ENCODE measurements at regions not wholly inside any gene's neighbourhood (a gene's known extent, or its start where the extent isn't known, plus 50 kb on each side); places are given as distances from the start of the nearest gene placed in this dataset.
A peak's percentile ranks its signal among the peaks of the same experiment; 100 is the strongest.

DNA sequence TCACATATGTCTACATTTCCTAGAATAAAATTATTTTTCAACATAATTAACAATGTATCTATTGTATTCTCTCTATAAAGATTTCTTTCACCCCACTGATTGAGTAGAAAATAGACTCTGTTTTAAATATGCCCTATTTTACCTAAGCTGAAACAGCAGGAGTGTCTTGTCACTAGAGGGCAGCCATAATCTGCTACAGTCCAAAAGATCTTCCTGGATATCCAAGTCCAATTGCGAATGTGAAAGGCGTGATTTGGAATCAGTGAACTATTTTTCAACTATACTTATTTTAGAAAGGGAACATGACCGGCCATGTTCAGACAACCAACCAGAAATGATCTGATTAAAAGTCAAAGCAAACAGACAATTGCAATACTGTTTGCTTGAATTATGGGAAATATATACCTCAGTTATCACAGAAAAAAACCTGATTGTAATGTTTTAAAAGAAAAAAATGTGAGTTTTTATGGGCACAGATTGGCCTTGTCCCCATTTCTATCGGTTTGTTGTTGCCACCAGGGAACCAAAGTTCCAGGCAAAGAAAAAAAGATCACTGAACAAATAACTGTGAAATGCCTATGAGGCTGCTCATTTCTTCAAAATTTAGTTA lies 1211.0 kb upstream of the ADGRL4 start:
- H3K36me3 ChIP-seq (ENCODE audit: insufficient read depth, low read length) = no peaks in the 10 kb centered on the region
- H3K4me3 ChIP-seq = no peak overlapping the region
- H3K9ac ChIP-seq (ENCODE audit: insufficient read length) = no peak overlapping the region
- TF ChIP-seq EZH2 (IDR thresholded peaks at IDR 0.05) = no peak
- TF ChIP-seq FOXP2 (optimal IDR thresholded peaks at IDR 0.05; ENCODE audit: control extremely low read depth, extremely low read length, insufficient read depth) = no peak
- TF ChIP-seq POLR2AphosphoS5 (IDR thresholded peaks at IDR 0.05; ENCODE audit: borderline replicate concordance, low read depth, low read length) = no peak
- H3K27ac ChIP-seq = no peak overlapping the region
- H3K9me3 ChIP-seq (ENCODE audit: low read depth, low read length) = no peaks in the 10 kb centered on the region
- DNase-seq (ENCODE audit: low read depth, low spot score) = peak; percentile 26

DNA sequence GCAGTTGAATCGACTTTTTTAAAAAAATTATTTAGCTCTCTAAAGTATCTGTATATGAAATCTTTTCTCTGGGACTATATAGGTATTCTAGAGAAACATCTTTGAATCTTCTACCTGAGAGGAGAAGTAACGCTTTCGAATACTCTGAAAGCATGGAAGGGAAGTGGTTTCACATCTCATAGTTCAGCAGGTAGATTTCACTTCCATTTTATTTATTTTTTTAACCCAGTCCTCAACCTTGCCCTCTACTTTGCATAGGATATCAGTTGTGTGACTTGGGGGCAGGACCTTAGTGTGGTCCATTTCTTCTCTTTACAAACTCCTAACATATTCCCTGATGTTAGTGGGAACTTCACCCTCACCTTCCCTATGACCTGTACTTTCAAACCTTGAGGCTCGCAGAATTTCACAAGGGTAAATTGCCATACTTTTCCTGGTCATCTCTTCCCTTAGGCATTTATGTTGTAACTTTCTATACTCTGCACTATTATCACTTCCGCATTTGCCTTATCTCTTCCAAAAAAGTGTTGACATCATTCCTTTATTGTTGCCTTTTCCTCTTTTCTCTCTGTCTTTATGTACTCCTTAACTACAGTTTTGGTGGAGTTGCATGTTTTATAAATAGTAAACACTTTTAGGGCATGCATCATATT lies 1208.5 kb upstream of the ADGRL4 start:
- Histone ChIP-seq H3K9ac (ENCODE audit: insufficient read length) (no peak overlapping the region), H3K9me3 (ENCODE audit: low read depth, low read length) (no peaks in the 10 kb centered on the region), H3K4me3 (no peak overlapping the region), H3K36me3 (ENCODE audit: insufficient read depth, low read length) (no peaks in the 10 kb centered on the region), H3K27ac (no peak overlapping the region)
- no peak for DNase-seq (ENCODE audit: low read depth, low spot score)
- TF ChIP-seq POLR2AphosphoS5 (IDR thresholded peaks at IDR 0.05; ENCODE audit: borderline replicate concordance, low read depth, low read length) (no peak), EZH2 (IDR thresholded peaks at IDR 0.05) (no peak), FOXP2 (optimal IDR thresholded peaks at IDR 0.05; ENCODE audit: control extremely low read depth, extremely low read length, insufficient read depth) (no peak)

DNA sequence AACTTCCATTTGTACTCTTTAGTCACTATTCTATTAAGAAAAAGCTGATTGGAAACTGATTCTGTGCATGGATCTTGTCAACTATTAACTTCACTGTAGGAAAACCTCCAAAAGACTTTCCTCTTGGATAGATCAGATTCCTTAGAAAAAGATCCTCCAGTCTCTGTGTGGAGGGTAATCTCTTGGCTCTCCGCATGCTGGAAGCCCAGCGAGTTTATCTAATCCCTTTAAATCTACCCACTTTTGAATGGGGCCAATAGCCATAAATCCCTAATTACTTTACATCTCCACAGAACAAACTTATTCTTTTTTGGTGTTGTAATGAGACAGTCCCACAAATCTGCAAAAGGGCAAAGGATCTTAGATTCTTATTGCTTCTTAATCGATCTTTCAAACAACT lies 1206.4 kb upstream of the ADGRL4 start:
- peak overlapping the region; percentile 98 for H3K27ac ChIP-seq
- H3K9ac ChIP-seq (ENCODE audit: insufficient read length) = no peak overlapping the region
- no peak for TF ChIP-seq POLR2AphosphoS5 (IDR thresholded peaks at IDR 0.05; ENCODE audit: borderline replicate concordance, low read depth, low read length)
- TF ChIP-seq FOXP2 (optimal IDR thresholded peaks at IDR 0.05; ENCODE audit: control extremely low read depth, extremely low read length, insufficient read depth) = no peak
- TF ChIP-seq EZH2 (IDR thresholded peaks at IDR 0.05) = no peak
- H3K36me3 ChIP-seq (ENCODE audit: insufficient read depth, low read length) = no peaks in the 10 kb centered on the region
- H3K9me3 ChIP-seq (ENCODE audit: low read depth, low read length) = no peaks in the 10 kb centered on the region
- DNase-seq (ENCODE audit: low read depth, low spot score) = no peak
- H3K4me3 ChIP-seq = no peak overlapping the region

DNA sequence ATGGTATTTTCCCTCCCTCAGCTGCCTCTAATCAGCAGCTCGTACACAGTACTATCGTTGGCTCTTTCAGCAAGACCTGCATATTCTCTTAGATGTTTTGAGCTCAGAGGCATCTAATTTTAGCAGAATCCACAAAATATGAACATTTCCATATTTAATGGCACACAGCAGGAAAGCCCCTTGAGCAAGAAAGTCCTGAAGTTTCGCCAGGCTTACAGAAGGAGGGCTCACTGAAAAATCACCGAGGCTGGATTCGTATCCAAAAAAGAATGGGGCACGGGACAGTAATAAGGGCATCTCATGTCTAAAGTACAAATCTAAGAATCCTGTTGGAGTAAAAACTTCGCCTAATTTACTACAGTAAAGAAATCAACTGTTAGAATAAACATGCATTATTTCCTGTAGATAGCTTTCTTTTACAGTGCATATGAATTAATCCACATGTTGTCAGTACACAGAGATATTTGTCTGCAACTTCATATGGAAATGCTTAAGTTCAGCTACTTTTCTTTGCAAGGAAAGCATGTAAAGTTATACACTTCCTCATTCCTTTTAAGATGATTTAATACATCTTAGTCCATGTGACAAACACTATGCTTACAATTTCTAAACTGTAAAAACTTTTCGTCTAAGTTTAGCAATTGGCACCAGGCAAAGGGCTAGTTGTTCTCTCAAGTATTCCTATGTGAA lies 1205.3 kb upstream of the ADGRL4 start:
- H3K9ac ChIP-seq (ENCODE audit: insufficient read length) = peak overlapping the region; percentile 65
- peak overlapping the region; percentile 81 for H3K4me3 ChIP-seq
- no peaks in the 10 kb centered on the region for H3K9me3 ChIP-seq (ENCODE audit: low read depth, low read length)
- no peaks in the 10 kb centered on the region for H3K36me3 ChIP-seq (ENCODE audit: insufficient read depth, low read length)
- no peak for TF ChIP-seq EZH2 (IDR thresholded peaks at IDR 0.05)
- TF ChIP-seq POLR2AphosphoS5 (IDR thresholded peaks at IDR 0.05; ENCODE audit: borderline replicate concordance, low read depth, low read length) = no peak
- no peak for TF ChIP-seq FOXP2 (optimal IDR thresholded peaks at IDR 0.05; ENCODE audit: control extremely low read depth, extremely low read length, insufficient read depth)
- DNase-seq (ENCODE audit: low read depth, low spot score) = peak; percentile 72
- peak overlapping the region; percentile 98 for H3K27ac ChIP-seq

DNA sequence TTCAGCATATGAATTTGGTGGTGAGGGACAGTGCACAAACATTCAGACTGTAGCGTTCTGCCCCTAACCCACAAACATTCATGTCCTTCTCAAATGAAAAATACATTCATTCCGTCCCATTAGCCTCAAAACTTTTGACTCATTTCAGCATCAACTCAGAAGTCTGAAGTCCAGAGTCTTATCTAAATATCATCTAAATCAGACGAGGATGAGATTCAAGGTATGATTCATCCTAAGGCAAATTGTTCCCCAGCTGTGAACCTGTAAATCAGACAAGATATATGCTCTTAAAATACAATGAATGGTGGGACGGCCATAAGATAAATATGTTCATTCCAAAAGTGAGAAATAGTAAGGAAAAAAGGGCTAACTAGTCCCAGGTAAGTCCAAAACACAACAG lies 1195.6 kb upstream of the ADGRL4 start:
- Histone ChIP-seq H3K9me3 (ENCODE audit: low read depth, low read length) (no peaks in the 10 kb centered on the region), H3K9ac (ENCODE audit: insufficient read length) (no peak overlapping the region), H3K4me3 (no peak overlapping the region), H3K27ac (no peak overlapping the region), H3K36me3 (ENCODE audit: insufficient read depth, low read length) (no peaks in the 10 kb centered on the region)
- DNase-seq (ENCODE audit: low read depth, low spot score) = no peak
- TF ChIP-seq FOXP2 (optimal IDR thresholded peaks at IDR 0.05; ENCODE audit: control extremely low read depth, extremely low read length, insufficient read depth) (no peak), EZH2 (IDR thresholded peaks at IDR 0.05) (no peak), POLR2AphosphoS5 (IDR thresholded peaks at IDR 0.05; ENCODE audit: borderline replicate concordance, low read depth, low read length) (no peak)

DNA sequence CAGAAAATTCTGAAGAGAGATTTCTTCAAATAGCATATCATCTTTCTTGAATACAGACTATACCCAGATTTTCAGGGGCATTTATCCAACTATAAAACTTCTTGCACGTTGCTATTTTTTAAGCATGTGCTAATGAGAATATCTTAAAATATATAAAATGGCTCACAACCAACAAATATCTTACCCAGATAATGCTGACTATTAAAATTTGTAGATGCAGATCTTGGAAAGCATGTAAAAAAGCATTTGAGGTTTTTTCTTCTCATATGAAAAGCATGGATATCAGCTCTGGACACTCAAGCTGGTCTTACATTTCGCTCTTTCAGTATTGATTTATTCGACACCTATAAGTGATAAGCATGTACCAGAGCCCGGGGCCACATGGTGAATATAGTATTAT lies 1187.7 kb upstream of the ADGRL4 start:
- DNase-seq (ENCODE audit: low read depth, low spot score) = no peak
- Histone ChIP-seq H3K9me3 (ENCODE audit: low read depth, low read length) (no peaks in the 10 kb centered on the region), H3K36me3 (ENCODE audit: insufficient read depth, low read length) (no peaks in the 10 kb centered on the region), H3K4me3 (no peak overlapping the region), H3K27ac (no peak overlapping the region), H3K9ac (ENCODE audit: insufficient read length) (no peak overlapping the region)
- TF ChIP-seq FOXP2 (optimal IDR thresholded peaks at IDR 0.05; ENCODE audit: control extremely low read depth, extremely low read length, insufficient read depth) = no peak
- no peak for TF ChIP-seq EZH2 (IDR thresholded peaks at IDR 0.05)
- no peak for TF ChIP-seq POLR2AphosphoS5 (IDR thresholded peaks at IDR 0.05; ENCODE audit: borderline replicate concordance, low read depth, low read length)

DNA sequence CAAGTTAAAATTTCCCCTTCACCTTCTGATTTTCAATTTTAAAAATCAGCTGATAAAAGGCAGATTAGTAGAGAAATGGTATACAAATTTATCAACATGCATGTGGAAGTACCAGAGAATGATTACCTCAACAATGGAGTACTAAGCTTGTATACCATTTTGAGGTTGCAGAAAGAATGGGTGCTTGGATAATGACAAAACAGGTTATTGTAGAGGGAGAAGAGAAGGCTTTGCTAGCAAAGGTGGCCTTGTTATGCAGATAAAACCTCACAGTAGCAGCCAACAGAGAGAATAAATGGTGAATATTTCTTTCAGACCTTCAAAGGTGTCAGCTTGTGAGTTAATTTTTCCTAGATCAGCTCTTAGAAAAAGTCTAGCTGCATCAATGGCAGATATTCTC lies 1174.9 kb upstream of the ADGRL4 start:
- H3K9me3 ChIP-seq (ENCODE audit: low read depth, low read length) = peaks cover 3% of the 10 kb centered on the region; the same call in 1 of the 2 replicates
- DNase-seq (ENCODE audit: low read depth, low spot score) = no peak
- H3K9ac ChIP-seq (ENCODE audit: insufficient read length) = no peak overlapping the region
- no peak overlapping the region for H3K27ac ChIP-seq
- no peak for TF ChIP-seq EZH2 (IDR thresholded peaks at IDR 0.05)
- no peak overlapping the region for H3K4me3 ChIP-seq
- no peaks in the 10 kb centered on the region for H3K36me3 ChIP-seq (ENCODE audit: insufficient read depth, low read length)

DNA sequence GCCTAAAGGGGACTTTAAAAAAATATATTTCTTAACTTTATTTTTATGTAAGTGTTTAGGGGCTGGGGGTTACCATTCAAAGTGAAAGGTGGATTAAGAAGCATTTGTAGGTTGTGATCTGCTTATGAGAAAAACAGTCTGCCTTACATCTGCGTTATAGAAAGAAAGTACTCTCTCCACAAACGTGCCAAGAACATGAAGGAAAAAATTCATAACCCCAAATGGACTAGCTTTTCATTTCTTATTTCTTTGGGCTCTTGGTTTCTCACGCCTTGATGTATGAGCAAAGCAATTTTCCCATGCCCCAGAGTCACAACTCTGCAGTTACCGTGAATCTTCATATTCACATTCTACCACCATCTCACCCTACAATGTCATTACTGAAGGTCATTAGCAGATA lies 1165.1 kb upstream of the ADGRL4 start:
- H3K9ac ChIP-seq (ENCODE audit: insufficient read length) = no peak overlapping the region
- no peaks in the 10 kb centered on the region for H3K9me3 ChIP-seq (ENCODE audit: low read depth, low read length)
- no peak for DNase-seq (ENCODE audit: low read depth, low spot score)
- TF ChIP-seq EZH2 (IDR thresholded peaks at IDR 0.05) (no peak), FOXP2 (optimal IDR thresholded peaks at IDR 0.05; ENCODE audit: control extremely low read depth, extremely low read length, insufficient read depth) (no peak), POLR2AphosphoS5 (IDR thresholded peaks at IDR 0.05; ENCODE audit: borderline replicate concordance, low read depth, low read length) (no peak)
- H3K36me3 ChIP-seq (ENCODE audit: insufficient read depth, low read length) = no peaks in the 10 kb centered on the region
- H3K27ac ChIP-seq = peak overlapping the region; percentile 61; the same call in 1 of the 2 replicates
- no peak overlapping the region for H3K4me3 ChIP-seq

All from SK-N-MC (cell line).